GM18861 (cell line): ENCODE measurements at regions not wholly inside any gene's neighbourhood (a gene's known extent, or its start where the extent isn't known, plus 50 kb on each side); places are given as distances from the start of the nearest gene placed in this dataset.
"Not testable (repeated sequence)": the region's sequence is repeated elsewhere in the genome, so short reads cannot be mapped to it uniquely, and the experiment has no call there.

Experiments
- ATAC-seq: cut with Tn5 transposase; IDR thresholded peaks from one replicate; pipeline ENCODE4 v1.9.1; 2021; ENCODE audit not compliant: unreplicated experiment

GRCh38 chr10:10665750-10666149, 351.9 kb upstream of the CELF2 start:
- ATAC-seq, result no peak

- ATAC-seq, result no peak
These were observed 350.2 kb upstream of the CELF2 start for GRCh38 chr10:10667466-10667865.

- no peak for ATAC-seq
These were observed 340.7 kb upstream of the CELF2 start for GRCh38 chr10:10676972-10677371.

- ATAC-seq, result no peak
These were observed 340.2 kb upstream of the CELF2 start for GRCh38 chr10:10677479-10677878.

GRCh38 chr10:10680496-10680895, 337.2 kb upstream of the CELF2 start:
- no peak for ATAC-seq

- ATAC-seq, result no peak
These were observed 332.7 kb upstream of the CELF2 start for GRCh38 chr10:10684972-10685371.

GRCh38 chr10:10685566-10685965, 332.1 kb upstream of the CELF2 start:
- no peak for ATAC-seq

GRCh38 chr10:10687751-10688150, 329.9 kb upstream of the CELF2 start:
- no peak for ATAC-seq

GRCh38 chr10:10699427-10699826, 318.2 kb upstream of the CELF2 start:
- ATAC-seq, result no peak

- ATAC-seq, result no peak
These were observed 316.5 kb upstream of the CELF2 start for GRCh38 chr10:10701084-10701611.

- ATAC-seq, result no peak
These were observed 315.5 kb upstream of the CELF2 start for GRCh38 chr10:10702211-10702610.

GRCh38 chr10:10703382-10703781, 314.3 kb upstream of the CELF2 start:
- ATAC-seq, result no peak

GRCh38 chr10:10712155-10712704, 305.4 kb upstream of the CELF2 start:
- no peak for ATAC-seq

- ATAC-seq, result no peak
These were observed 303.3 kb upstream of the CELF2 start for GRCh38 chr10:10714327-10714726.

- no peak for ATAC-seq
These were observed 300.7 kb upstream of the CELF2 start for GRCh38 chr10:10716972-10717371.

GRCh38 chr10:10722422-10722821, 295.2 kb upstream of the CELF2 start:
- ATAC-seq, result no peak

GRCh38 chr10:10725196-10725595, 292.5 kb upstream of the CELF2 start:
- ATAC-seq, result no peak

- ATAC-seq, result no peak
These were observed 291.6 kb upstream of the CELF2 start for GRCh38 chr10:10726101-10726500.

GRCh38 chr10:10727411-10727810, 290.3 kb upstream of the CELF2 start:
- ATAC-seq, result not testable (repeated sequence)

- no peak for ATAC-seq
These were observed 289.9 kb upstream of the CELF2 start for GRCh38 chr10:10727812-10728211.

GRCh38 chr10:10730471-10731043, 287.1 kb upstream of the CELF2 start:
- ATAC-seq, result no peak

- no peak for ATAC-seq
These were observed 286.3 kb upstream of the CELF2 start for GRCh38 chr10:10731366-10731765.
